Endodermal cell (in vitro differentiated cells): ENCODE measurements at regions not wholly inside any gene's neighbourhood (a gene's known extent, or its start where the extent isn't known, plus 50 kb on each side); places are given as distances from the start of the nearest gene placed in this dataset.
"Not testable (repeated sequence)": the region's sequence is repeated elsewhere in the genome, so short reads cannot be mapped to it uniquely, and the experiment has no call there.

Experiments
- DNase-seq: peaks from one replicate; pipeline ENCODE4 v3.0.0-alpha.2; 2017
- H3K27ac ChIP-seq: 2 replicates; pipeline ENCODE4 v1.5.1; 2013; ENCODE audit warnings: mild to moderate bottlenecking, low read depth, low read length, moderate library complexity
- H3K27me3 ChIP-seq: 2 replicates; pipeline ENCODE4 v1.6.1; 2013; ENCODE audit warnings: mild to moderate bottlenecking, low read length, moderate library complexity; ENCODE audit not compliant: insufficient read depth, control insufficient read depth, poor library complexity, severe bottlenecking
- H3K36me3 ChIP-seq: 2 replicates; pipeline ENCODE4 v1.7.0; 2013; ENCODE audit warnings: mild to moderate bottlenecking, low read length, moderate library complexity; ENCODE audit not compliant: control insufficient read depth, insufficient read depth
- H3K4me1 ChIP-seq: one replicate; pipeline ENCODE4 v1.7.0; 2013; ENCODE audit warnings: low read length; ENCODE audit not compliant: control insufficient read depth, insufficient read depth
- H3K4me3 ChIP-seq: 2 replicates; pipeline ENCODE4 v1.5.1; 2013; ENCODE audit warnings: mild to moderate bottlenecking, low read length, moderate library complexity
- H3K9ac ChIP-seq: 2 replicates; pipeline ENCODE4 v1.6.1; 2013; ENCODE audit warnings: mild to moderate bottlenecking, low read length, moderate library complexity; ENCODE audit not compliant: poor library complexity, severe bottlenecking; ENCODE audit errors: extremely low read depth
- H3K9me3 ChIP-seq: 2 replicates; pipeline ENCODE4 v1.6.1; 2013; ENCODE audit warnings: mild to moderate bottlenecking, low read length, moderate library complexity; ENCODE audit not compliant: control insufficient read depth
- H3K27ac Mint-ChIP-seq: 2 replicates; pipeline ENCODE4 v1.8.0; 2020; ENCODE audit warnings: mixed read lengths
- H3K27me3 Mint-ChIP-seq: 2 replicates; pipeline ENCODE4 v1.8.0; 2021; ENCODE audit warnings: mild to moderate bottlenecking, mixed read lengths; ENCODE audit not compliant: insufficient read depth
- H3K36me3 Mint-ChIP-seq: 2 replicates; pipeline ENCODE4 v1.8.0; 2020; ENCODE audit warnings: low read depth, mixed read lengths
- H3K4me1 Mint-ChIP-seq: 2 replicates; pipeline ENCODE4 v1.8.0; 2020; ENCODE audit warnings: mixed read lengths
- H3K4me3 Mint-ChIP-seq: 2 replicates; pipeline ENCODE4 v1.8.0; 2020; ENCODE audit warnings: mild to moderate bottlenecking, moderate library complexity, mixed read lengths
- H3K9me3 Mint-ChIP-seq: 2 replicates; pipeline ENCODE4 v1.8.0; 2020; ENCODE audit warnings: mild to moderate bottlenecking, mixed read lengths
- WGBS, 2 experiments: methylation state at CpG; one replicate each; pipeline versions ENCODE4 v1.1.5 to v1.1.7; 2013; ENCODE audit warnings: missing lambda C conversion rate in 2 of 2, mixed read lengths in 1 of 2; ENCODE audit not compliant: insufficient coverage in 1 of 2, insufficient read length in 1 of 2; 5-methylcytosine and 5-hydroxymethylcytosine counted together
- TF ChIP-seq, protein P1 (sequence below): fragments of 200-600 bp; sonication (generic); conservative IDR thresholded peaks from 2 replicates; pipeline ENCODE4 v1.5.0; 2021; ENCODE audit warnings: antibody characterized with exemption, mild to moderate bottlenecking

DNA sequence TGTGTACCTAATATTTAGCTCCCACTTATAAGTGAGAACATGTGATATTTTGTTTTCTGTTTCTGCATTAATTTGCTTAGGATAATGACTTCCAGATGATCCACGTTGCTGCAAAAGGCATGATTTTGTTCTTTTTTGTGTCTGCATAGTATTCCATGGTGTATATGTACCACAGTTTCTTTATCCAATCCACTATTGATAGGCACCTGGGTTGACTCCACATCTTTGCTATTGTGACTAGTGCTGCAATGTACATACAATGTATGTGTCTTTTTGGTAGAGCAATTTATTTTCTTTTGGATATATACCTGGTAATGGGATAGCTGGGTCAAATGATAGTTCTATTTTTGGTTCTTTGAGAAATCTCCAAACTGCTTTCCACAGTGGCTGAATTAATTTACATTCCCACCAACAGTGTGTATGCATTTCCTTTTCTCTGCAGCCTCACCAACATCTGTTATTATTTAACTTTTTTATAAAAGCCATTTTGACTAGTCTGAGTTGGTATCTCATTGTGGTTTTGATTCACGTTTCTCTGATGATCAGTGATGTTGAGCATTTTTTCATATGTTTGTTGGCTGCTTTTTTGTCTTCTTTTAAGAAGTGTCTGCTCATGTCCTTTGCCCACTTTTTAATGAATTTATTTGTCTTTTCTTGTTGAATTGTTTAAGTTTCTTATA is 102.8 kb upstream of the GAS1 start:
- peaks cover 18% of the 10 kb centered on the region for H3K9me3 Mint-ChIP-seq
- not testable (repeated sequence) for H3K4me3 ChIP-seq, H3K27ac Mint-ChIP-seq, H3K27me3 Mint-ChIP-seq, H3K4me1 Mint-ChIP-seq, H3K27me3 ChIP-seq, H3K4me3 Mint-ChIP-seq, H3K4me1 ChIP-seq, H3K27ac ChIP-seq, H3K9ac ChIP-seq, H3K36me3 Mint-ChIP-seq, DNase-seq, H3K36me3 ChIP-seq, H3K9me3 ChIP-seq
- whole genome bisulfite sequencing, 2 experiments, result 80 to 92% methylated on average over 1 to 2 of the region's 2 CpGs

DNA sequence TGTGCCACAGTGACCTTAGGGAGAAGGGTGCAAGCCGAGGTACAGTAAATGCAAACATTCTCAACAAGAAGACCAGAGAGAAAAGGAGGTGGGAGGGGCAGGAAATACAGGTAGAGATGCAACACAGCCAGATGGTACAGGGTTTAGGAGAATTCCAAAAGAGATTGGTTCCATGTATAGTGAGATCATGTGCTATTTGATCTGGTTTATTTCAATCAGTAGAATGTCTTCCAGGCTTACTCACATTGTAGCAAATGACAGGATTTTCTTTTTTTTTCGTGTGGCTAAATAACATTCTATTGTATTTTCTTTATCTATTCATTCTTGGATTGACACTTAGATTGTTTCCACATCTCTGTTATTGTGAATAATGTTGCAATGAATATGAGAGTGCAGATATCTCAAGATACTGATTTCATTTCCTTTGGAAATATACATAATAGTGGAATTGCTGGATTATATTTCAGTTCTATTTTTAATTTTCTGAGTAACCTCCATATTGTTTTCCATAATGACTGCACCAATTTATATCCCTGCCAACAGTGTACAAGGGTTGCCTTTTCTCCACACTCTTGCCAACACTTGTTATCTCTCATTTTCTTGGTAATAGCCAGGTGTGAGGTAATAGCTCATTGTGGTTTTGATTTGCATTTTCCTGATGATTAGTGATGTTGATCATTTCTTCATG is 107.8 kb upstream of the GAS1 start:
- Mint-ChIP-seq H3K36me3 (no peaks in the 10 kb centered on the region), H3K9me3 (no peaks in the 10 kb centered on the region), H3K4me1 (peaks cover 5% of the 10 kb centered on the region), H3K27ac (no peak overlapping the region), H3K27me3 (peaks cover 3% of the 10 kb centered on the region), H3K4me3 (no peak overlapping the region)
- Histone ChIP-seq H3K4me1 (no peaks in the 10 kb centered on the region), H3K27me3 (no peaks in the 10 kb centered on the region), H3K36me3 (no peaks in the 10 kb centered on the region), H3K27ac (no peak overlapping the region), H3K4me3 (no peak overlapping the region), H3K9me3 (no peaks in the 10 kb centered on the region), H3K9ac (no peak overlapping the region)
- 79 to 88% methylated on average over 1 of the region's 2 CpGs for WGBS, 2 experiments
- TF ChIP-seq, protein P1, sequence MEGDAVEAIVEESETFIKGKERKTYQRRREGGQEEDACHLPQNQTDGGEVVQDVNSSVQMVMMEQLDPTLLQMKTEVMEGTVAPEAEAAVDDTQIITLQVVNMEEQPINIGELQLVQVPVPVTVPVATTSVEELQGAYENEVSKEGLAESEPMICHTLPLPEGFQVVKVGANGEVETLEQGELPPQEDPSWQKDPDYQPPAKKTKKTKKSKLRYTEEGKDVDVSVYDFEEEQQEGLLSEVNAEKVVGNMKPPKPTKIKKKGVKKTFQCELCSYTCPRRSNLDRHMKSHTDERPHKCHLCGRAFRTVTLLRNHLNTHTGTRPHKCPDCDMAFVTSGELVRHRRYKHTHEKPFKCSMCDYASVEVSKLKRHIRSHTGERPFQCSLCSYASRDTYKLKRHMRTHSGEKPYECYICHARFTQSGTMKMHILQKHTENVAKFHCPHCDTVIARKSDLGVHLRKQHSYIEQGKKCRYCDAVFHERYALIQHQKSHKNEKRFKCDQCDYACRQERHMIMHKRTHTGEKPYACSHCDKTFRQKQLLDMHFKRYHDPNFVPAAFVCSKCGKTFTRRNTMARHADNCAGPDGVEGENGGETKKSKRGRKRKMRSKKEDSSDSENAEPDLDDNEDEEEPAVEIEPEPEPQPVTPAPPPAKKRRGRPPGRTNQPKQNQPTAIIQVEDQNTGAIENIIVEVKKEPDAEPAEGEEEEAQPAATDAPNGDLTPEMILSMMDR, result no peak
- no peak for DNase-seq

DNA sequence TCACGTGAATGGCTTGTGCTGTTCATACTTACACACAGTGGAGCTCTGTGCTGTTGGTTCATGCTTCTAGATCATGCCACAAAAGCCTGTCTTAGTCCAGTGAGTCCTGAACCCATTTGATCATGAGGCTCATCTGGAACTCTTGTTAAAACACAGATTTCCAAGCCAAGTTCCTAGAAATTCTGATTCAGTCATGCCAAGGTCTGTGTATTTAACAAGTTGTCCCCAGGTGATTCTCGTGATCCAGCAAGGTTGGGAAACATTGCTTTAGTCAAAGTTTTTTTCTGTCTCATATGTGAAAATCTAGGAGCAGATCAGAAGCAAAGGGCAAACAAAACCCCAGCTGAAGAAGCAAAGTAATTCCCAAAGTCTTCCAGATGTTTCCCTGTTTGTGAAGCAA is 112.5 kb upstream of the GAS1 start:
- no peaks in the 10 kb centered on the region for H3K27me3 ChIP-seq
- H3K4me1 Mint-ChIP-seq, result peaks cover 10% of the 10 kb centered on the region
- no peaks in the 10 kb centered on the region for H3K36me3 ChIP-seq
- no peaks in the 10 kb centered on the region for H3K4me1 ChIP-seq
- H3K27me3 Mint-ChIP-seq, result peaks cover 5% of the 10 kb centered on the region
- no peak overlapping the region for H3K9ac ChIP-seq
- TF ChIP-seq, protein P1, result no peak
- DNase-seq, result no peak
- 84 to 93% methylated on average over 2 of the region's 2 CpGs for WGBS, 2 experiments
- no peaks in the 10 kb centered on the region for H3K36me3 Mint-ChIP-seq
- no peak overlapping the region for H3K4me3 Mint-ChIP-seq
- H3K4me3 ChIP-seq, result no peak overlapping the region
- H3K9me3 Mint-ChIP-seq, result no peaks in the 10 kb centered on the region
- no peak overlapping the region for H3K27ac Mint-ChIP-seq
- no peak overlapping the region for H3K27ac ChIP-seq
- H3K9me3 ChIP-seq, result no peaks in the 10 kb centered on the region
